IMR-90 (cell line): ENCODE measurements at regions not wholly inside any gene's neighbourhood (a gene's known extent, or its start where the extent isn't known, plus 50 kb on each side); places are given as distances from the start of the nearest gene placed in this dataset.
A peak's percentile ranks its signal among the peaks of the same experiment; 100 is the strongest.
"Not testable (repeated sequence)": the region's sequence is repeated elsewhere in the genome, so short reads cannot be mapped to it uniquely, and the experiment has no call there.

Experiments used
- ATAC-seq: fragments of 200-7000 bp; cut with Tn5 transposase; 2 replicates; pipeline ENCODE4 v1.9.1; 2020; ENCODE audit warnings: low read depth, mild to moderate bottlenecking, moderate library complexity
- BruUV-seq: library from RNA; stranded (reverse); fragments of 400-500 nt; replicated peaks from 2 replicates; lab custom pipeline; 2021; lab: Mats Ljungman, UMichigan
- CTCF ChIA-PET: fragments of 300-600 bp; formaldehyde crosslinking; extraction: SDS; loops from one replicate; lab custom pipeline; 2021; ENCODE audit warnings: antibody characterized with exemption; lab: Yijun Ruan, JAX
- POLR2A ChIA-PET: fragments of 300-600 bp; sonication (Branson Sonifier 250); formaldehyde crosslinking; loops from one replicate; lab custom pipeline; 2022; ENCODE audit warnings: antibody characterized with exemption; ENCODE audit not compliant: unreplicated experiment; lab: Charles Lee
- DNase-seq: peaks from one replicate; pipeline ENCODE4 v3.0.0; 2013
- H2AFZ ChIP-seq: replicated peaks from 2 replicates; pipeline ENCODE3; 2013; ENCODE audit warnings: low read length, mild to moderate bottlenecking; ENCODE audit not compliant: poor library complexity
- H2AK5ac ChIP-seq: 2 replicates; pipeline ENCODE4 v1.6.1; 2013; ENCODE audit warnings: low read depth, low read length, inconsistent platforms
- H2AK9ac ChIP-seq: replicated peaks from 2 replicates; pipeline ENCODE3; 2013; ENCODE audit warnings: mild to moderate bottlenecking, low read depth, low read length, moderate library complexity; ENCODE audit not compliant: poor library complexity
- H2BK120ac ChIP-seq: 2 replicates; pipeline ENCODE4 v1.6.1; 2013; ENCODE audit warnings: low read depth, low read length, inconsistent platforms
- H2BK15ac ChIP-seq: 3 replicates; pipeline ENCODE4 v1.6.1; 2013; ENCODE audit warnings: low read depth, low read length, inconsistent platforms
- H2BK20ac ChIP-seq: 2 replicates; pipeline ENCODE4 v1.6.1; 2013; ENCODE audit warnings: low read depth, mild to moderate bottlenecking, inconsistent platforms, low read length, moderate library complexity
- H2BK5ac ChIP-seq: 2 replicates; pipeline ENCODE4 v1.6.1; 2013; ENCODE audit warnings: mild to moderate bottlenecking, low read depth, low read length, inconsistent platforms; ENCODE audit not compliant: poor library complexity, severe bottlenecking
- H3K14ac ChIP-seq: replicated peaks from 2 replicates; pipeline ENCODE4 v1.6.1; 2013; ENCODE audit warnings: low read depth, low read length, inconsistent platforms
- H3K18ac ChIP-seq: 2 replicates; pipeline ENCODE4 v1.6.1; 2013; ENCODE audit warnings: low read depth, low read length, control low read depth
- H3K23ac ChIP-seq: 2 replicates; pipeline ENCODE4 v1.6.1; 2013; ENCODE audit warnings: low read depth, low read length, inconsistent platforms
- H3K27ac ChIP-seq: 2 replicates; pipeline ENCODE4 v1.5.1; 2013; ENCODE audit warnings: mild to moderate bottlenecking, control low read depth, low read length; ENCODE audit not compliant: insufficient read depth
- H3K27me3 ChIP-seq: 2 replicates; pipeline ENCODE4 v1.6.1; 2013; ENCODE audit warnings: low read length; ENCODE audit not compliant: control insufficient read depth, insufficient read depth
- H3K36me3 ChIP-seq: 2 replicates; pipeline ENCODE4 v1.6.1; 2013; ENCODE audit warnings: low read length, mixed read lengths; ENCODE audit not compliant: control insufficient read depth, insufficient read depth
- H3K4ac ChIP-seq: 2 replicates; pipeline ENCODE4 v1.6.1; 2013; ENCODE audit warnings: low read depth, low read length, inconsistent platforms
- H3K4me1 ChIP-seq: 2 replicates; pipeline ENCODE4 v1.6.1; 2013; ENCODE audit warnings: low read length, mixed read lengths; ENCODE audit not compliant: control insufficient read depth, insufficient read depth
- H3K4me2 ChIP-seq: 2 replicates; pipeline ENCODE4 v1.6.1; 2013; ENCODE audit warnings: low read depth, mild to moderate bottlenecking, control low read depth, low read length, moderate library complexity
- H3K4me3 ChIP-seq: 2 replicates; pipeline ENCODE4 v1.5.1; 2013; ENCODE audit warnings: low read depth, mild to moderate bottlenecking, control low read depth, low read length, moderate library complexity; ENCODE audit not compliant: insufficient read depth
- H3K56ac ChIP-seq: 2 replicates; pipeline ENCODE4 v1.6.1; 2013; ENCODE audit warnings: low read length, inconsistent platforms; ENCODE audit not compliant: insufficient read depth; ENCODE audit errors: extremely low read depth
- H3K79me1 ChIP-seq, 2 experiments: 2 replicates each; pipeline ENCODE4 v1.6.1; 2013; ENCODE audit warnings: low read length in 2 of 2, inconsistent platforms in 1 of 2, low read depth in 1 of 2
- H3K9ac ChIP-seq: 2 replicates; pipeline ENCODE4 v1.6.1; 2013; ENCODE audit warnings: low read depth, low read length, control low read depth
- H3K9me1 ChIP-seq: 2 replicates; pipeline ENCODE4 v1.6.1; 2013; ENCODE audit warnings: low read length, inconsistent platforms; ENCODE audit not compliant: insufficient read depth
- H3K9me3 ChIP-seq: 2 replicates; pipeline ENCODE4 v1.6.1; 2013; ENCODE audit warnings: low read length; ENCODE audit not compliant: control insufficient read depth, insufficient read depth
- H4K20me1 ChIP-seq: 2 replicates; pipeline ENCODE4 v1.6.1; 2013; ENCODE audit warnings: low read length, inconsistent platforms; ENCODE audit not compliant: insufficient read depth
- H4K5ac ChIP-seq: 2 replicates; pipeline ENCODE4 v1.6.1; 2013; ENCODE audit warnings: mild to moderate bottlenecking, low read depth, low read length, control low read depth
- H4K8ac ChIP-seq, 2 experiments: 2 replicates each; pipeline ENCODE4 v1.6.1; 2013; ENCODE audit warnings: low read depth in 2 of 2, low read length in 2 of 2, control low read depth in 1 of 2, inconsistent platforms in 1 of 2
- H4K91ac ChIP-seq: 2 replicates; pipeline ENCODE4 v1.6.1; 2013; ENCODE audit warnings: low read depth, low read length, inconsistent platforms; ENCODE audit not compliant: insufficient read depth
- BHLHE40 ChIP-seq: fragments of 150-350 bp; IDR thresholded peaks from 2 replicates; pipeline ENCODE4 v1.6.1; 2016; ENCODE audit warnings: mild to moderate bottlenecking, low read depth, low read length
- MAFK ChIP-seq: IDR thresholded peaks from 2 replicates; pipeline ENCODE4 v1.6.1; 2012; ENCODE audit warnings: low read depth, low read length, improper control_type of control experiment
- POLR2A ChIP-seq: IDR thresholded peaks from 2 replicates; pipeline ENCODE4 v1.6.1; 2012; ENCODE audit warnings: mild to moderate bottlenecking, low read depth, low read length
- WGBS, 2 experiments: methylation state at CpG; one replicate each; pipeline versions ENCODE4 v1.1.5 to v1.1.7; 2013; ENCODE audit warnings: missing lambda C conversion rate in 2 of 2; ENCODE audit not compliant: insufficient read length in 1 of 2; ENCODE audit errors: extremely low coverage in 2 of 2; 5-methylcytosine and 5-hydroxymethylcytosine counted together
- dilution Hi-C: fragments of 300-500 bp; cut with HindIII; formaldehyde crosslinking; loops from one replicate; pipeline ENCODE4 v1.14.3; 2018; ENCODE audit warnings: low sequenced_read_pairs; ENCODE audit not compliant: unreplicated experiment
- in situ Hi-C: fragments of 300-500 bp; cut with MboI; formaldehyde crosslinking; loops from 3 replicates; pipeline ENCODE4 v1.14.3; 2019; ENCODE audit warnings: low sequenced_read_pairs, inconsistent platforms, mixed read lengths
- intact Hi-C: fragments of 100-400 bp; cut with micrococcal nuclease; formaldehyde crosslinking; loops from 2 replicates; pipeline ENCODE4 v1.10.0; 2022

DNA sequence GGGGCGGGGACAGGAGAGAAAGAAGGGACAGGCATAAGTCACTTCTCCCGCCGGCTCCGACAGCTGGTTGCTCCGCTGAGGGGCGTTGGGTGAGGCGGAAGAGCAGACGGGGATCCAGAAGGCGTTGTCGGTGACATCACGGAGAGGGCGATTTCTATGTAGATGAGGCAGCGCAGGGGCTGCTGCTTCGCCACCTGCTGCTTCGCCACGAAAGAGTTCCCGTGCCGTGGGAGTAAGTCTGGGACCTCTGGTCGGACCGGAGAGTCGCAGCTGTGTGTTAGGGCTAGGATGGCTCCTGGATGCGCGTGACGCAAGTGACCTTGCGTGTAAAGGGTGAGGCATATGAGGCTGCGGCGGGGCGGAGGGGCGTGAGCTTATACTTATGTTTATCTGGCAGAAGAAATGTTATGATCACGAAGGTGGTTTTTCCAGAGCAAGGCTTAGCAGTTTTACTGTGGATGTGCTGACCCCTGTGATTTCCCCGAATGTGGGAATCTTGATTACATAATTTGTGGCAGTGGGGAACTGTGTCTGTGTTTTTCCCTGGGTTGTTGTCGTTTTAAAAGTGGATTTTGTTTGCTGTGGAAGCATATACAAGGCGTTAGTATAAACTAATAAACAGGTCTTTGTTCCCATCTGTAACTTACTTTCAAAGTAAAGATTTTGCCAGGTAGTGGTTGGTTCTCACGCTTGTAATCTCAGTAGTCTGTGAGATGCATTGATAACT, 52.8 kb downstream of the PPIAL4A start:
- CTCF ChIA-PET, H3K9me3 ChIP-seq, H3K9me1 ChIP-seq, dilution Hi-C loops, H2AFZ ChIP-seq, POLR2A ChIA-PET, H3K4me1 ChIP-seq, H2AK5ac ChIP-seq, H2AK9ac ChIP-seq, intact Hi-C loops, H3K36me3 ChIP-seq, H3K79me1 ChIP-seq, H4K20me1 ChIP-seq, H3K56ac ChIP-seq, H3K27me3 ChIP-seq, in situ Hi-C loops, H2BK15ac ChIP-seq: not testable (repeated sequence)
- peak overlapping the region; percentile 33 to 83; a peak in 2 of 4 replicates for H4K8ac ChIP-seq
- H3K14ac ChIP-seq = 0 out of 2 replicates have a peak overlapping the region, but pooled peaks have one; percentile 73
- DNase-seq (peak; percentile 69), ATAC-seq (peak; percentile 81)
- H3K4me2 ChIP-seq = peak overlapping the region; percentile 85
- peak overlapping the region; percentile 69; the same call in 1 of the 2 replicates for H3K18ac ChIP-seq
- TF ChIP-seq BHLHE40 (peak; percentile 42; the same call in 1 of the 2 replicates), MAFK (peak; percentile 32; the same call in 1 of the 2 replicates), POLR2A (peak; percentile 95)
- H3K4me3 ChIP-seq = peak overlapping the region; percentile 52
- WGBS, 2 experiments = 1% methylated on average over 19 of the region's 34 CpGs; no CpG with 5 or more reads in 1 of the 2 experiments
- H4K91ac ChIP-seq = peak overlapping the region; percentile 62; the same call in 1 of the 2 replicates
- peak overlapping the region; percentile 76; the same call in 1 of the 2 replicates for H3K27ac ChIP-seq
- H3K9ac ChIP-seq = peak overlapping the region; percentile 80
- H2BK120ac ChIP-seq = peak overlapping the region; percentile 75; the same call in 1 of the 2 replicates
- H3K23ac ChIP-seq = peak overlapping the region; percentile 24; the same call in 1 of the 2 replicates
- TSS peak; percentile 95 for BruUV-seq
- H2BK20ac ChIP-seq = peak overlapping the region; percentile 75
- H3K4ac ChIP-seq = peak overlapping the region; percentile 60; the same call in 1 of the 2 replicates
- peak overlapping the region; percentile 69 for H2BK5ac ChIP-seq
- peak overlapping the region; percentile 57; the same call in 1 of the 2 replicates for H4K5ac ChIP-seq

DNA sequence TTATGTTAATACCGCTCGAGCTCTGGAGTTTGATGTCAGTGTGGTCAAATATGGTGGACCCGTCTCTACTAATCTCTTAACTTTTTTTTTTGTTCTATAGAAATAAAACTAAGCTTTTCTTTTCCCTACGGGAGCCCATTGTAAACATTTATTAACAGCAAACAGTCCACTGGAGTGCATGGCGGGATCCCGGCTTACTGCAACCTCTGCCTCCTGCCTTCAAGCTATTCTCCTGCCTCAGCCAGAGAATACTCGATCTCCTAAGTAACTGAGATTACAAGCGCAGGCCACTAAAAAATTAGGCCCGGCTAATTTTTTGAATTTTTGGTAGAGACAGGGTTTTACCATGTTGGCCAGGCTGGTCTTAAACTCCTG, 53.4 kb downstream of the PPIAL4A start:
- H3K9me3 ChIP-seq, H3K9me1 ChIP-seq, H3K14ac ChIP-seq, H2BK120ac ChIP-seq, H3K4me2 ChIP-seq, H2BK5ac ChIP-seq, H3K27ac ChIP-seq, intact Hi-C loops, H3K23ac ChIP-seq, H4K5ac ChIP-seq, CTCF ChIA-PET, dilution Hi-C loops, DNase-seq, H3K56ac ChIP-seq, H3K4ac ChIP-seq, H3K27me3 ChIP-seq, H4K20me1 ChIP-seq, H2BK15ac ChIP-seq, H4K8ac ChIP-seq, H2BK20ac ChIP-seq, H3K9ac ChIP-seq, H3K4me1 ChIP-seq, H2AK5ac ChIP-seq, H2AFZ ChIP-seq, H2AK9ac ChIP-seq, H3K18ac ChIP-seq, in situ Hi-C loops, H4K91ac ChIP-seq, BruUV-seq, POLR2A ChIA-PET, ATAC-seq, H3K79me1 ChIP-seq, H3K36me3 ChIP-seq, H3K4me3 ChIP-seq: not testable (repeated sequence)
- no CpG with 5 or more reads among the region's 9 CpGs for WGBS, 2 experiments
